ENCODE measurements at regions not wholly inside any gene's neighbourhood (a gene's known extent, or its start where the extent isn't known, plus 50 kb on each side); places are given as distances from the start of the nearest gene placed in this dataset.
A peak's percentile ranks its signal among the peaks of the same experiment; 100 is the strongest.

DNA sequence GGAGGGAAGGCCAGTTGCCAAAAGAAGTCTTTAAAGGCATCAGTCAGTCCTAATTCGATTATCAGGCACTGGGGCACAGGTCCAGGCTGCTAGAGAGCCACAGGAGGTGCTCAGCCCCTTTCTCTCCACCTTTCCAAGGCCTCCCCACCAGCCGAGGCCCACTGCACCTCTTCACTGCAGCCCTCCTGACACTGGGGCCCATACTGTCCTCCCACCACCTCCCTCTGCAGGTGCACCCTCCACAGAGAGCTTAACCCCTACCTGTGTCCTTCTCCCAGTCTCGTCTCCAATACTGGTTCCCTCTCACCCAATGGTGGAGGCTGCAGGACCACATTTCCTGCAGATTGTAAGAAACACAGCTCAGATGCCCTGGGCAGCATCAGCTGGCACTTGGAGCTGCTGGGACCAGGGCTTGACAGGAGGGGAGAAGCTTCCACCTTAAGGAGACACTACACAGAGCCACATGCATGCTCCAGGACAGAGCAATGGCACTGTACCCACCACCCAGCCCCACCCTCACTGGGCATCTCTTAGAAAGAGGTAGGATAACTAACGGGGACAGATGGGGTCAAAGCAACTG is 81.6 kb upstream of the PRR20G start:
- no peak for DNase-seq

GRCh38 chr3:127368186-127369032 is 80.6 kb upstream of the PRR20G start:
- peak; percentile 11 for DNase-seq

DNA sequence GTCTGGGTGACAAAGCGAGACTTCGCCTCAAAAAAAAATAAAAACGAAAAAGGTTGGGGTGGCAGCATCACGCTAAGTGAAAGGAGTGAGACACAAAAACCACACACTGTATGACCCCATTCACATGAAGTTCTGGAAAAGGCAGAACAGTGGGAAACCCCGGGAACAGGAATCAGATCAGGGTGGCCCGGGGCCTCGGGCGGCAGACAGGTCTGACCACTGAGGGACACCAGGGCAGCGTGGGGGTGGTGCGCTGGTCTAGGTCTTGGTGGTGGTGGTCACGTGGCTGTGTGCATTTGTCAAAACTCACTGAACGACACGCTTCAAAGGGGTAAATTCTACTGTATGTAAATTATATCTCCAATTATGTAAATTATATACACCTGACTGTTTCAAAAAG is 79.7 kb upstream of the PRR20G start:
- no peak for DNase-seq

- DNase-seq = no peak
Observed at GRCh38 chr3:127366383-127366782, 78.5 kb upstream of the PRR20G start.

DNA sequence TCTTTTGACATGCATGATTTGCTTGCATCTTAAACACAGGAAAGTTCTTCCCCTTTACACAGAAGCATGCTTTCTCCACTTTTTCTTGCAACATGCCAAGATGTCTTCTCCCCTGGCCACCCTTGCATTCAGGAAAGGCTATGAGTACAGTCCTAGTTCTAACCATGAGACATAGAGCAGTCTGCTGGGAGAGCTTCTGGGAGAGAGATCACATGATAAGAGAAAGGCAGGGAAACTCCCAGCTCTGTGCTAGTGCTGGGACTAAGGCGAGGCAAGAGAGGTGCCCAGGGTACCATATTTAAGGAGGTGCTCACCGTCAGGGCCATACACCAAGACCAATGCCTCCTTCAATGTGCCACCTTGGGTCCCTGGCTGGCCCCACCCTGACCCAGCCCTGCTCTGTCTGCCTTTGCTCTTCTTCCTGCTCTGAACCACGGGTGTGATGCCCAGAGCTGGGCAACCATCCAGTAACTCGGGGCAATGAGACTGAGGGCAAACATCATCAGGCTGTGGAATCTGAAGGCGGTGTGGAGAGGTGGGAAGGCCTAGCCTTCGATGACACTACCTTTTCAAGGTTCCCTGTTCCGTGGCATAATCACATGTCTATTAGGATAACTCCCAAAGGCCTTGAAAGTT is 77.4 kb upstream of the PRR20G start:
- no peak for DNase-seq

- no peak for DNase-seq
Observed at GRCh38 chr3:127363891-127364290, 76.0 kb upstream of the PRR20G start.

DNA sequence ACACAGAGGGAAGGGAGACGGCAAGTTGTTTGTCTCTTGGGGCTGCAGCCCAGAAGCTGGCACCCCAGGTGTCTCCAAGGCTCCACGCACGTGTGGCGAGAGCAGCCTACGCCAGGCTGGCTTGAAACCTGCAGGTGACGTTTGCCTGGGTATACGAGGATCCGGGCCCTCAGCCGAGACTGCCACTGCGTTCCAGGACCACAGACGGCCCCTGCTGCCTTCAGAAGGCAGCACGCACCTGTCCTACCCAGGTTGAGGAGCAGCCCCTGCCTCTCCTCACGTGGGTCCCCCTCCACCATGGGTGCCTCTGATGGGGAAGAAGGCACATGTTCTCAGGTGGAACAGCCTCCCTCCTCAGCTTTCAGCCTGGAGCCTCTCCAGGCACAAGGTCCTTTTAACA is 75.3 kb upstream of the PRR20G start:
- DNase-seq = no peak

DNA sequence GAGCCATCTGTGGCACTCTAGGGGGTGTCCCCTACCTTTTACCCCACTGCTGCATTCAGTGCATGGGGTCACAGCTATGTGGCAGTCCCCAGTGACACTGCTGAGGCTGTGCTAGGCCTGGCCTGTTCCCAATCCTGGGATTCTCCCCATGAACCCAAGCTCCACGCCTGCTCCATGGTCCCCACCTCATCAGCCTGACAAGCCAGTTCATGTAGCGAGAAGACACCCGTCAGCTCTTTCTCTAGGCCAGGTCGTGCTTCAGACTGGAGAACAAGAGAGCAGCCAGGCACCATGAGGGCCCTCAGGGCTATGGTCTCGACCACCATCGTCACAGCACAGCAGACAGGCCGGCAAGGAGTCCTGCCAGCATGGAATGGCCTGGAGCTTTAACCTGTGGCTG is 72.8 kb upstream of the PRR20G start:
- no peak for DNase-seq

GRCh38 chr3:127358641-127359040 is 70.8 kb upstream of the PRR20G start:
- no peak for DNase-seq

DNA sequence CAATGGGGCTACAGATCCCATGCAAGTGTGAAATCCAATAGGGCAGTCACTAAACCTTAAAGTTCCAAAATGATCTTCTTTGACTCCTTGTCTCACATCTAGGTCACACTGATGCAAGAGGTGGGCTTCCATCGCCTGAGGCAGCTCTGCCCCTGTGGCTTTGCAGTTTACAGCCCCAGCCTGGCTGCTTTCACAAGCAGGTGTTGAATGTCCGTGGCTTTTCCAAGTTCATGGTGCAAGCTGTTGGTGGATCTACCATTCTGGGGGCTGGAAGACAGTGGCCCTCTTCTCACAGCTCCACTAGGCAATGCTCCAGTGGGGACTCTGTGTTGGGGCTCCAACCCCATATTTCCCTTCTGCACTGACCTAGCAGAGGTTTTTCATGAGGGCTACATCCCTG is 68.5 kb upstream of the PRR20G start:
- DNase-seq = no peak

GRCh38 chr3:127354761-127355160 is 66.9 kb upstream of the PRR20G start:
- DNase-seq = no peak

DNA sequence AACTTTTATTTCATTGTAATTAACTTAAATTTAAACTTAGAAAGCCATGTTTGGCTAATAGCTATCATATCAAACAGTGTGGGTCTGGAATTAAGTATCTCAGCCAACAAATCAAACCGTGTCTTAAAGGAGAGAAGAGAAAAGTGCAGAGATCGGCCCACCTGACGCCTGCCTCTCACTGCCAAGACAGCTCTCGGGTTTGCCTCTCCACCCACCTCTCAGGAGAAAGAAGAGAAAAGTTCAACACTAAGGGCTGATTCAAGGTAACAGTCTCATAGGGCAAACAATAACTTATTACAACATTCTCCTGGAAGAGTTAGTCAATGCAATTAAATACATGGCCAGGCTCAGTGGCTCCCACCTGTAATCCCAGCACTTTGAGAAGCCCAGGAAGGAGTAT is 64.8 kb upstream of the PRR20G start:
- DNase-seq = no peak

DNA sequence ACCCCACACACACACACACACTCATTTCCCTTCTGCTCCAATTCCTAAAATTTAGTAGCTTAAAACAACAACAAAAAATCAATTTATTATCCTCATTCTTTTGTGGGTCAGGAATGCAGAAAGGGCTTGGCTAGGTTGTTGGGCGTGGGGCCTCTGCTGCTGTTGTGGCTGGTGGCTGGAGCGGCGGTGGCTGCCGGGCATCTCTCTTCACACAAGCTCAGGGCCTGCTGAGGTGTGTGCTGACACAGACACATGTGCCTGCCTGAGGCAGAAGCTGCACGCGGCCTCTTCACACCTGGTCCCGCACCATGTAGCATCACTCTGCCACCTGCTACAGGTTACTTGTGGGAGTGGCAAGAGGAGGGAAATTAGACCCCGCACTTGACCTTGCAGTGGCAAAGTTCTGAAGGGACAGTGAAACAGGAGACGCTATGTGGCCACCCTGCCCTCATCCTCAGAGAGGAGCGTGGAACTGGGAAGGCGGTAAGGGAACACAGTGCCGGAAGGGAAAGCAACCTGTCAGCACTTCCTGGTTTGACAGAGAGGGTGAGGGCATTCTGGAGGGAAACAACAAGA is 64.0 kb upstream of the PRR20G start:
- no peak for DNase-seq

GRCh38 chr3:127351321-127351720 is 63.5 kb upstream of the PRR20G start:
- no peak for DNase-seq

DNA sequence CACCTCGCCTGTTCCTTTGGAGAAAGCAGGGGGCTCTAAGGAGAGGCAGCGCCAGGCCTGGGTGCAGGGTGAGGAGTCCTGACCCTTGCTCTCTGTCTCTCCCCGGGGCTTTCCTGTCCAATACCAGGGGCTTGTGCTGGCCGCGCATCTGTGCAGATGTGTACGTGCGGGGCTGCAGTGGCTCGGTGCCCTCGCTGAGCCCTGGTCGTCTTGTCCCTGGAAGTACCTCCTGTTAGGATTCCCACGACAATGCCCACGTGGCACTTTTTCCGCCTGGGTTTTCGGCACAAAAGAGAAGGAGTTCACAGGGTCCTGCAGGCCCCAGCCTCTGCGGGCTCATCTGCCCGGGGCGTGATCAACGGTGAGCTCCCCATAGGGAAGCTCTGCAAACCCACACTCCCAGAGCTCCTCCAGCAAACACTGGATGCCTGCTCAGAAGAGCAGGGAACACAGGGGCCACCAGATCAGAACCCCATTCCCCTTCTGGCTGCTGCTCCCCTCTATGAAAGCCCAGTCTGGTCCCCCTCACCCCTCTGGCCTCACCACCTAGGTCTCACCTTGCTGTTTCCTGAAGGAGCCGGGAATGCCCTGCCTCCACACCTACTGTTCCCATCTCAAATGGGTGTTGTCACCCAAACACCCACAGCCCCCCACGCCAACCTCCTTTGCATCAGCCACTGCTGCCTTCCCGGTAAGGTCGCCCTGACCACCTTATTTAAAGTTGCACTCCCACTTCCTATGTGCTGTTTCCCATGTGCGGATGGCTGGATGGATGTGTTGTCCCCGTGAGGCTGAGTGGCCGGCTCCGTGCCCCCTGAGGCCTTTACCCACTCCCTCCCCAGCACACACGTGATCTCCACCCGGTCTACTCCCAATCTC is 62.6 kb upstream of the PRR20G start:
- no peak for DNase-seq

DNA sequence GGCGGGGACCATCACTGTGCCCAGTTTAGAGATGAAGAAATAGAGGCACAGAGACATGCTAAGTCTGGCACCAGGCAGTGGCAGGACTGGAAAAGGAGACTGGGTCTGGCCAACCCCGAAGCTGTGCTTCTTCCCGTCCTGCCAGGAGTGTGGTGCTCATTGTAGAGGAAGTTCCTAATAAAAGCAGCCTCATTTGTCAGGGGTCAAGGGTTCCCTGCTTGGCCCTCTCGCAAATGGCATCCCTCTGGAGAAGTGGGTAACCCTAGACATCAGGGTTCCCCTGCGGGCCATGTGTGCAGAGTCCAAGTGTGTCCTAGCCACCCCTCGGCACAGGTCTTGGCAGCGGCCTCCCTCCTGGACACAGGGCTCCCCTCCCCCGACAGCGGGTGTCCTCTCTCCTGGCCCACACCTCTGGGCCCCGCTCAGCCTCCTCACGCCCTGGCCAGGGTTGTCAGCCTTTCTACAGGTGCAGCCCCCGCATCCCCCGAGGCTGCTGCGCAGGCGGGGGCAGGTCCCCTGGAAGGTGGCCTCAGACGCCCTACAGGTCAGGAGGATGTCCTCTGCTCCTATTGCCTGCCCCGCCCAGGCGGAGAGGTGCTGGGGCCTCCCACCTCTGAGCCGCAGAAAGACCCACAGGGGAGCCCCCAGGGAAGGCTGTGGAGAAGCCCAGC is 61.8 kb upstream of the PRR20G start:
- no peak for DNase-seq

- no peak for DNase-seq
Observed at GRCh38 chr3:127342735-127343134, 54.9 kb upstream of the PRR20G start.

GRCh38 chr3:127339928-127340861 is 52.3 kb upstream of the PRR20G start:
- no peak for DNase-seq

DNA sequence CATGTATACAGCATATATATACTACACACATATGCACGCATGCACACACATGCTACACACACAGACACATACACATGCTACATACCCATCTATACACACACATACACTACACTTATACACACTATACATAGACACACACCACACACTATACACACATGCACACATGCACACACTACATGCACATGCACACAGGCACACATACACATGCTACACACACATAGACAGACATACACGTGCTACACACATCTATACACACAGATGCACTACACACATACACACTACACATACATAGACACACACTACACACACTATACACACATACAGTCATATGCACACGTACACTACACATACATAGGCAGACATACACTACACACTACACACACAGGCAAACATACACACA is 51.2 kb upstream of the PRR20G start:
- no peak for DNase-seq

DNA sequence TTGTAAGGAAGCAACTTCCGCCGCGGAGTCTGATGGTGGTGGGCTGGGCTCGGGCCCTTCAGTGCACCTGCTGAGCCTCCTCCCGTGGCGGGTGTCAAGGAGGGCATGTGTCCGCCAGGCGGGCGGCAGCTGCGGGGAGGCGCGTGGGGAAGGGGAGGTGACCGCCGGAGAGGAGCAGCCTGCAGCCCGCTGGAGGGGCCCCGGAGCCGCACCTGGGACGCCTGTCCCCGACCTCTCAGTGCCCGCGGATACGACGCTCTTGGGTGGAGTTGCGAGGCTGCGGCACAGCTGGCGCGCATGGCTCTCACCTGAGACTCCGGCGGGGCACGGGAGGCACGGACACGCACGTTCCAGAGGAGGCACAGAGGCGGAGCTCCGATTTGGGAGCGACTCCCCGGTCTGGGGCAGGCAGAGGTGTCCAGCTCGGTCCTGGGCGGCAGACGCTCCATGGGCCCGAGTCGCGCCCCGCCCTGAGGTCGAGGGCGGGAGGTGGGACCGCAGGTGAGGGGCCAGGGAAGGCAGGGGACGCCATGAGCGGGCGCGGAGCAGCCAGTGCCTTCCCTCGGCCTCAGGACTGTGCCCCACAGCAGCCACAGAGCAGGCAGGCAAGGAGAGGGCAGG is 50.2 kb upstream of the PRR20G start:
- DNase-seq = no peak

Data from NCI-H748 treated with DMSO at 0.1 percent for 48 hours (cell line).